CD1c-positive myeloid dendritic cell (primary cell): ENCODE measurements at regions not wholly inside any gene's neighbourhood (a gene's known extent, or its start where the extent isn't known, plus 50 kb on each side); places are given as distances from the start of the nearest gene placed in this dataset.

Experiments
- DNase-seq: peaks from one replicate; pipeline ENCODE4 v3.0.0-alpha.2; 2016; ENCODE audit errors: extremely low spot score

- DNase-seq = no peak
Observed at GRCh38 chr9:18229992-18230676, 243.8 kb upstream of the ADAMTSL1 start.

DNA sequence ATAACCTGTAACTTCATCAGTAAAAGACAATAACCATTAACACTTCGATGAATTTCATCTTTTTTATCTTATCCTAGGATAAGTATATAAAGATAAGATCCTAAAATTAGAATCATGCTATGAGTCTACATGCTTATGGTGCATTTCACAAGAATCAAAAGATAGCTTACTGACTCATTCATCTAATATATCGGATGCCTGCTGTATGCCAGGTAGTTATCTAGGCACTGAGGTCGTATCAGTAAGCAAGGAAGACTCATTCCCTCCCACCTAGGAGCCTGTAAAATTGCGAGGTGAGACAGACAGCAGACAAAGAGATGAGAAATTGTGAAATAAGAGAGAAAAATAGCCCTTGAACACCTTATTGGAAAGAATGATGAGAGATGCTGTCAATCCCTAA lies 240.6 kb upstream of the ADAMTSL1 start:
- DNase-seq = no peak

DNA sequence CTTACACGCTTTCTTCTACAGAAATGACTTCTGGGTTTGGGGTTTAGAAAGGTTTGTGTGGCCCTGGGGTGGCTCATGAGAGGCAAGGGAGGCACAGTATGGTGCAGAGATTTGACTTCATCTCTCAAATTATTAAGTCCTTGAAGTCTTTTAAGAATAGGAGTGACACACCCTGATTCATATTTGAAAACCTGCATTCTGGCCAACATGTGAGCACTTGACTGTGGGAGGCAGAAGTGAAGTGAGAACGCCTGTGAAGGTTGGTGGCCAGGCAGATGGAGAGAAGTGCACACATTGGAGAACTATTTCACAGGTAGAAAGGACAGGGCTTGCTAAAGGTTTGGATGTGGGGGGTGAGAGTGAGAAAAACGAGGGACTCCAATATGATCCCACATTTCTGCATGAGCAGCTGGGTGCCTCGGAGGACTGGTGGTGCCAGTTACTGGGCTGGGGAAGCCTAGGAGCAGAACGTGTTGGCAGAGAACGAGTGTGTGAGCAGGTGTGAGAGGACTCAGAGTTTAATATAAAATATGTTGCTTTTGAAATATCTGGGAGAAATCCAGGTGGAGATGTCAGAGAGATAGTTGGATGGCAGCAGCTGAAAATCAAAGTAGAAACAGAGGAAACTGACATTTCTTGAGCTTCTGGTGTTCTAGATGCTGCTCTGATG lies 240.0 kb upstream of the ADAMTSL1 start:
- no peak for DNase-seq

DNA sequence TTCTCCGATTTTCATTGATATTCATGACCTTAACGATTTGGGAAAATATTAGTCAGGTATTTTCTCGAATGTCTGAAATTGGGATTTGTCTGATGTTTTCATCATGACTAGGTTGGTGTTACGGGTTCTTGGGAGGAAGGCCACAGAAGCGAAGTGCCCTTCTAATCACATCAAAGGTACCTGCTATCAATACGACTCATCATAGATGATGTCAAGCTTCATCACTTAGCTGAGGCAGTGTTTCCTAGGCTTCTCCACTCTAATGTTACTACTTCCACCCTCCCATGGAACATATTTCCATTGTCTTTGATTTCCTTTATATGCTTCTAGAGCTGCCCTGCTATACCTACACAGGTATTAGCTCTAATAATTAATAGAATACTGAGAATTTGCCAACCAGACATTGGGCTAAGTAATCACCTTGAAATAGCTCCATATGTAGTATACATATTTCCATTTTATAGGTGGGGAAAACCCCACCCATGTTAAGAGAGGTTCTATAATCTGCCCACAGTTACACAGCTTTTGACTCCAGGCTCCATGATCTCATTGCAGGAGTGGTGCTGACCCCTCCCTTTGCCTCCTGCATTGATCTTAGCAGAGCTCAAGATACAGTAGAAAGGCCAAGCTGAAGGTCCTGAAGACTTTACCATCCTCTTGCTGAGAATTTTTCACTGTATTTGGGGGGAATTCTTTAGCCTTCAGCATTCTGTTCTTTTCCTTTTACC lies 238.6 kb upstream of the ADAMTSL1 start:
- no peak for DNase-seq

GRCh38 chr9:18236336-18236735 lies 237.6 kb upstream of the ADAMTSL1 start:
- DNase-seq = no peak

DNA sequence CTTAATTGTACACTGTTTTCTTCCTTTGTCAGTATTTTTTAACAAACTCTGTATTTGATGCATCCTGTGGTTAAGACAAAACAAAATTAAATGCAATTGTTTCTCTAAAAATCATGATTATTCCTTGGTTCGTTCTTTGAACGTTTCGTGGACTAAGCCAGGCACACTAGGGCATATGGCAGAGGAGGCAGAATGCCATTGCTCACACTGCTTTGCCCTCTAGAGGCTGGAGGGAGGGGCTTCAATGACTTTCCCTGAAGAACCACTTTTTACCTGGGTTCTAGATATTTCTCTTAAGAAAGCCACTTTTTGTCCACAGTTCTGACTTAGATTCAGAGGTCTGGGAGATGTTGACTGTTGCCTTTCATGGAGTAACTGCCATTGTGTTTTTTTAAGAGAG lies 236.2 kb upstream of the ADAMTSL1 start:
- DNase-seq = no peak

GRCh38 chr9:18238254-18238653 lies 235.7 kb upstream of the ADAMTSL1 start:
- no peak for DNase-seq

DNA sequence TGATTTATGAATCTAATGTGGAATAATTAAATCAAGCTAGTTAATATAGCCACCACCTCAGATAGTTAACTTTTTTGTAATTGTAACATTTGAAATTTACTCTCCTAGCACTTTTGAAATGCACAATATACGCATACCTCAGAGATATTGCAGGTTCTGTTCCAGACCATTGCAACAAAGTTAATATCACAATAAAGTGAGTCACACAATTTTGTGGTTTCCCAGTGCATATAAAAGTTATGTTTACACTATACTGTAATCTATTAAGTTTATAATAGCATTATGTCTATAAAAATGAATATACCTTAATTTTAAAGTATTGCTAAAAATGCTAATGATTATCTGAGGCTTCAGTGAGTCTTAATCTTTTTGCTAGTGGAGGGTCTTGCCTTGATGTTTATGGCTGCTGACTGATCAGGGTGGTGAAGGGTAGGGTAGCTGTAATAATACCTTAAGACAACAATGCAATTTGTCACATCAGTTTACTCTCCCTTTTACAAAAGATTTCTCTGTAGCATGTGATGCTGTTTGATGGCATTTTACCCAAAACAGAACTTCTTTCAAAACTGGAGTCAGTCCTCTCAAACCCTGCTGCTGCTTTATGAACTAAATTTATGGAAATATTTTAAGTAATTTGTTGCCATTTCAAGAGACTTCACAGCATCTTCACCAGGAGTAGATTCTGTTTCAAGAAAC lies 235.1 kb upstream of the ADAMTSL1 start:
- no peak for DNase-seq

GRCh38 chr9:18240213-18240612 lies 233.7 kb upstream of the ADAMTSL1 start:
- no peak for DNase-seq

- no peak for DNase-seq
Observed at GRCh38 chr9:18245911-18246310, 228.0 kb upstream of the ADAMTSL1 start.

DNA sequence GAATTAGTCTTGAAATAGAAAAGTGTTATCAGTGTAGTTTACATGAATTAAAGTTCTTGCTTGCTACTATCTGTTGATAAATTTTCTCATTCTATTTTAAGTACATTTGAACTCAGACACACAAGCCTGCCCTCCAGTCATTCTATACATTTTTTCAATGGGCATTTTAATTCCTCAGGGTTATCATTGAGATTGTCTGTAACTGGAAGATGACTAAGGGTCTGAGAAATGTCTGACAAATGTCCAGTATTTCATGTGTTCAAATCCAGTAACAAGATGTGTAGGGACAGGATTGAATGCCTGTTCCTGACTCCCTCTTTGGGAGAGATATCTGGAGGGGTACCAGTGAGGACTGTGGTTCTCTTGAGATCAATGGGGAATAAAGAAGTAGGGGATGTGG lies 223.9 kb upstream of the ADAMTSL1 start:
- DNase-seq = no peak

GRCh38 chr9:18253950-18254349 lies 220.0 kb upstream of the ADAMTSL1 start:
- DNase-seq = no peak

DNA sequence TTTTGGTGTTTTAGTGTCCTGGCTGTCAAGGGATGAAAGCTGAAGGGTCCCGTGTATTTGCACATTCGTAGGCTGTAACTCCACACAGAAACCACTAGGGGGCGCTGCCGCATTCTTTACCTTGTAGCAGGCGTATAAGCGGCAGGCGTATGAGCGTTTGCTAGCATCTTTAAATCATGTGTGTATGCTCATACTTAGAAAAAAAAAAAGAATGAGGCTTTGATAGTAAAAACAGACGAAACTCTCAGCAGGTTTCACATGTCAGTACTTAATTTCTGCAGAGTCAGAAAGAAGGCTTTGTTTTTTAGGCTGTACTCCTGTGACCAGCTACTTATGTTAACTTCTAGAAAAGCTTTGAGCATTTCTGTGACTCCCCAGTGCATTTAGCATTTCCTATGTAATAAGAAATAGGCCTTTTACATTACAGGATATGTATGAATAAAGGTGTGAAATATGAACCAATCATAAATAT lies 218.8 kb upstream of the ADAMTSL1 start:
- DNase-seq = peak; percentile 82

GRCh38 chr9:18255747-18256146 lies 218.2 kb upstream of the ADAMTSL1 start:
- no peak for DNase-seq

DNA sequence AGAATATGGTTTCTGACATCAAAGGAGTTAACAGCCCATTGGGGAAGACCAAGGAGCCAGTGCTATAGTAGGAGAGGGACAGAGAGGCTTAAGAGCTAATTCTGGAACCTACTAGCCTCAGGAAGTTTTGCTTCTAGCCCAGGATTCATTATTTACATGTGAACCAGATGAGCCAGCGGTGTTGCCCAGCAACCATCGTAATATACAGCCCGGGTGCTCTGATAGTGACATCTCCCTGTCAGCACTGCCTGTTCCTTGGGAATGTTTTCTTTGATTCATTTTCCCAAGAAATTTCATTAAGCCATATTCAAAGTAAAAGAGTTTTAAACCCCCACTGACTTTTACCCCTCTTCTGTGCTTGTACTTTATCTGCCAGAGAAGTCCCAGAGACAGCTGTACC lies 217.4 kb upstream of the ADAMTSL1 start:
- DNase-seq = no peak

GRCh38 chr9:18260521-18260920 lies 213.4 kb upstream of the ADAMTSL1 start:
- no peak for DNase-seq

DNA sequence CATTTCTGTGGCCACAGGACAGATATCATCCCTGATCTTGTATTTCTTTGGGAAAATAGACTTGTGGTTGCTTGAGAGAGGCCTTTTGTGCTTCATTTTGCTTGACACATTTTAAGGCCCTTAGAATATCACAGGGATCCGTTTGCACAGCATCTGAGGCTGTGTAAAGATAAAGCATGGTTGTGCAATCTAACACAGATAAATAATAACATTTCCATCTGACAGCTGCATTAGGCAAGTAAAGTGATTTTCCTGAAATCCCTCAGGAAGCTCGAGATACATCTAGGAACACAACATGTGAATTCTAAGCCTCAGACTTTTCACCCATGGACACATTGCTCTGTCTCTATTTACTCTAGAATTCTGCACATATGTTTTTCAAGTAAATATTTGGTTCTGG lies 212.8 kb upstream of the ADAMTSL1 start:
- no peak for DNase-seq

DNA sequence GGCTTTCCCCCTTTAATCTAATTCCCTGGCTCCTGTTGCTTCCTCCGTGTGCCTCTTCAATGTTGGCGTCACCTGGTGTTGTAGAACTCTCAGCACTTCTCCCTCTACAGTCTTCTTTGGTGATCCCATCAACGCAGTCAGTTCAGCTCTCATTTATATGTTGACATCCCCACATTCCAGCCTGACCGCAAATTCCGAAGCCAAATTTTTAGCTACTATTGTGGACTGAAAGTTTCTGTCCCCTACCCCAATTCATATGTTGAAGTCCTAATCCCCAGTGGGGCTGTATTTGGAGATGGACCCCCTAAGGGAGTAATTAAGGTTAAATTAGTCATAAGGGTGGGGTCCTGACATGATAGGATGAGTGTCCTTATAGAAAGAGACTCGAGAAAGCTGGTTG lies 210.6 kb upstream of the ADAMTSL1 start:
- no peak for DNase-seq

DNA sequence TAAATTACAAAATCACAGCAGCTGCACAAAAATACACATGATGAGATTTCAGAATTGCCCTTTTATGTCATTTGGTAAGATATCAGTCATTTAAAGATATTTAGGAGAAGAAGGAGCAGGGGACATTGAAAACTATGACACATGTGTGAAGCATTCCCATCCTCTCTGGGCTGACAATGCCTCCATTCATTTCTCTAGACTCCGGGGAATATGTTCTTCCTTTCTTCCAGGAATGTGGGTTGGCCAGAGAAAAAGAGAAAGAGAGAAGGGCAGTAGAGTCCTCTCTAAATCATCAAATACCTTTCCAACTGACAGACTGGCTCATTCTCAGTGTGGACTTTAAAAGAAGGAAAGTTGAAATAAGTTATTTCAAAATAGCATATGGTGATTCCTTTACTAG lies 205.6 kb upstream of the ADAMTSL1 start:
- no peak for DNase-seq

DNA sequence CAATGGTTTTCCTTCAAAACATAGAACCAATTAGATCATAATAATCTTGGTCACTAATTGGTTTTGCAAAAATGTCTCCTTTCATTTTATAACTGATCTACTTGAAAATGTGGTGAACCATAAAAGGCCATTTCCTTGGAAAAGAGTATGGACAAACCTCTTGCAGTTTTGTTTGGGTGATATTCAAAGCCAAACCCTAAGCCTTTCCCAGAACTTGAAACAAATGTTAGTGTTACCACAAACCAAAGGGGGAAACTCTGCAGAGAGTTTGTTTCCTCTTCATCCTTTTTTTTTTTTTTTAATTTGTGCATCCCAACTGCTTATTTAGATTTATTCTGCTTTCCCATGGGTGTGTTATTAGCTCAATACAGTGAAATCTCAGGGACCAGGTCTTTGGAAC lies 204.4 kb upstream of the ADAMTSL1 start:
- DNase-seq = no peak

- DNase-seq = no peak
Observed at GRCh38 chr9:18274693-18275092, 199.3 kb upstream of the ADAMTSL1 start.

DNA sequence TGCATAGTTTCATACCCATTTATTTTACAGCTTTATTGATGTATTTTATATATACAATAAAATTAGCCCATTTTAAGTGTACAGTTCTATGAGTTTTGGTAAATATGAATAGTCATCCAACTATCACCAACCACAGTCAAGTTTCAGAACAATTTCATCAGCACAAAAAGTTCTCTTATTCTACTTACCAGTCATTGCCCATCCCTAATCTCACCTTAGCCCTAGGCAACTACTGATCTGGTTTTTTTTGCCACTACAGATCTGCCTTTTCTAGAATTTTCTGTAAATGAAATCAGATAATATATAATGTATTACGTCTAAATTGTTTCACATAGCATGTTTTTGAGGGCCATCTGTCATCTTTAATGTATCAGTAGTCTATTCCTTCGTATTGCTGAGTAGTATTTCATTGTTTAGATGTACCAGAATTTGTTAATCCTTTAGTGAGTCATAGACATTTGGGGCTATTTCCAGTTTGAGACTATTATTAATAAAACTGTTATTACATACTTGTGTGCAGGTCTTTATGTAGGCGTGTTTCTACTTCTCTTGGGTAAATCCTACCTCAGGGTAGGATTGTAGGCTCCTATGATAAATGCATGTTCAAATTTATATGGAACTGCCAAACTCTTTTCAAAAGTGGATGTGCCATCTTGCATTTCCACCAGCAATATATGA lies 198.5 kb upstream of the ADAMTSL1 start:
- no peak for DNase-seq
